ENCODE measurements at regions not wholly inside any gene's neighbourhood (a gene's known extent, or its start where the extent isn't known, plus 50 kb on each side); places are given as distances from the start of the nearest gene placed in this dataset.

DNA sequence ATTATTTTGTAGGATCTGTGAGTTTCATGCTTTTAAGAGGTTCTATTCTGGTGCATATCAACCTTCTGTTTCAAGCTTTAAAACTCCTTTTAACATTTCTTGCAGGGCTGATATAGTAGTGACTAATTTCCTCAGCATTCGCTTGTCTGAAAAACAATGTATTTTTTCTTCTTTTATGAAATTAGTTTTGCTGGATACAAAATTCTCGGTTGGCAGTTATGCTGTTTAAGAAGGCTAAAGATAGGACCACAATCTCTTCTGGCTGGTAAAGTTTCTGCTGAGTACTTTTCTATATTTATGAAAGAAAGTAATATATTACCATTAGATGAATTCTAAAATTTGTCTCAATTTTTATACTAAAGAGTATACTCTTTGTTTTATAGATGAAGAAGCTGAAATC is 487.8 kb upstream of the SPRY2 start:
- no peak for TF ChIP-seq CTCF (IDR thresholded peaks at IDR 0.05; ENCODE audit: insufficient read depth, low read length, missing control alignments)
- POLR2A ChIA-PET: no interaction called here
- CTCF ChIA-PET: no interaction called here
- no peak overlapping the region for H3K4me3 ChIP-seq (ENCODE audit: low read depth, low read length)
- no peak for DNase-seq (ENCODE audit: low read depth, low spot score)

DNA sequence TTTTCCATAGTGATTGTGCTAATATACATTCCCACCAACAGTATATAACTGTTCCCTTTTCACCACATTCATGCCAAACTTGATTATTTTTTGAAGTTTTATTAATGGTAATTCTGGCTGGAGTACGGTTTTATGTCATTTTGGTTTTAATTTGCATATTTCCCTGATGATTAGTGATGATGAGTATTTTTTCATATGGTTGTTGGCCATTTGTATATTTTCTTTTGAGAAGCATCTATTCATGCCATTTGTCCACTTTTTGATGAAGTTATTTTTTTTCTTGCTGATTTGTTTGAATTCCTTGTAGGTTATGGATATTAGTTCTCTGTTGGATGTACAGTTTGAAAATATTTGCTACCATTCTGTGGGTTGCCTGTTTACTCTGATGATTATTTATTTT is 484.4 kb upstream of the SPRY2 start:
- CTCF ChIA-PET: no interaction called here

DNA sequence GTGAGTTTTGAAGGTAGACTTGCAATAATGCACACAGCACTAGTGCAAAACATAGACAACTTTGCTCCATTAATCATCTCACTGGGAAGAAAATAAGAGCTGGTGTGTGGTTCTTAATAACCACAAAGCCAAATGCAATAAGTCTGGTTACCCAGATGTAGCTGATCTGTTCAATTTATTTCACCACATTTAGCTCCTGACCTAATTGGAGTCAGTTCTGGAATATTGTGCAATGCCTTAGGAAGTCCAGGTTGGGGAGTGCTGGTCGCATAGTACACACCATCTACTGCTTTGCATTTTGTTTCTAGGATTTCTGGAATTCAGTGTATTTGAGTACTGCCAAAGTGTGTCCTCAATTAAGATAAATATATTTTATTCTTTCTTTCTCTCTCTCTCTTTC is 483.3 kb upstream of the SPRY2 start:
- DNase-seq (ENCODE audit: low read depth, low spot score): no peak
- TF ChIP-seq CTCF (IDR thresholded peaks at IDR 0.05; ENCODE audit: insufficient read depth, low read length, missing control alignments): no peak
- ChIA-PET POLR2A (no interaction called here), CTCF (no interaction called here)
- H3K4me3 ChIP-seq (ENCODE audit: low read depth, low read length): no peak overlapping the region

More for the DNA sequence above, 484.4 kb upstream of the SPRY2 start:
- no peak for TF ChIP-seq CTCF (IDR thresholded peaks at IDR 0.05; ENCODE audit: insufficient read depth, low read length, missing control alignments)
- no peak for DNase-seq (ENCODE audit: low read depth, low spot score)
- POLR2A ChIA-PET: no interaction called here
- H3K4me3 ChIP-seq (ENCODE audit: low read depth, low read length): no peak overlapping the region

DNA sequence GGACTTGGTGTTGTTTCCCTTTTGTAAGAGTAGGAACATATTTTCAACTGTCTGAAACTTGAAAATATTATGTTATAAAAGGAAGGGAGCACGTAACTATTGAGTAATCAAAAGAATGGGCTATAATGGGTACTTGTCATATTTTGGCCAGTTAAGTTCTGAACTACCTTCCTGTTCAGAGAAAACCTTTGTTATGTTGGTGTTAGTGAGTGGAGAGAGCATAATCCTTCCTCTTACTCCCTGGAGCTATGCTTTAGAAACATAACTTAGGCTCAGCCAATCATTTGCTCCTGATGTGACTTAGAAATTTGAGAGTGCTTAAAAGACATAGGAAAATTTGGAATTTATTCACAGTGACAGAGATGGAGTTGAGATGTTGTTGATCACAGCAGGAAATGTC is 482.5 kb upstream of the SPRY2 start:
- POLR2A ChIA-PET: no interaction called here

GRCh38 chr13:80821466-80821865 is 480.5 kb upstream of the SPRY2 start:
- CTCF ChIA-PET: no interaction called here
- no peak for TF ChIP-seq CTCF (IDR thresholded peaks at IDR 0.05; ENCODE audit: insufficient read depth, low read length, missing control alignments)

More for the DNA sequence above, 482.5 kb upstream of the SPRY2 start:
- CTCF ChIA-PET: no interaction called here
- no peak for TF ChIP-seq CTCF (IDR thresholded peaks at IDR 0.05; ENCODE audit: insufficient read depth, low read length, missing control alignments)
- DNase-seq (ENCODE audit: low read depth, low spot score): no peak
- H3K4me3 ChIP-seq (ENCODE audit: low read depth, low read length): no peak overlapping the region

DNA sequence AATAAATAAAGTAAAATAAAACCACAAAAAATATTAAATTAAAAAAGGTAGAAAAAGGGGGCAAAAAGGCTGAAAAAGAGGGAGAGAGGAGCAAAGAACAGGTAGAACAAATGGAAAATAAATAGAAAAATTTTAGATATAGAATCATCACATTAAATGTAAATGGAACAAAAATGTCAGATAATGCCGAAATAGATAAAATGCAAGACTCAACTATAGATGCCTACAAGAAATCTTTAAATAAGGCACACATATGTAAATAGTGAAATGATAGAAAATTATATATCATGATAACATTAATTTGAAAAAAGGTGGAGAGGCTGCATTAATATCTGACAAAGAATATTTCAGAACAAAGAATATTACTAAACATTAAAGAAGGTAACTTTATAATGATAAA is 477.1 kb upstream of the SPRY2 start:
- ChIA-PET POLR2A (no interaction called here), CTCF (no interaction called here)
- no peak for DNase-seq (ENCODE audit: low read depth, low spot score)
- no peak for TF ChIP-seq CTCF (IDR thresholded peaks at IDR 0.05; ENCODE audit: insufficient read depth, low read length, missing control alignments)
- no peak overlapping the region for H3K4me3 ChIP-seq (ENCODE audit: low read depth, low read length)

More at GRCh38 chr13:80821466-80821865, 480.5 kb upstream of the SPRY2 start:
- no peak overlapping the region for H3K4me3 ChIP-seq (ENCODE audit: low read depth, low read length)
- POLR2A ChIA-PET: no interaction called here
- no peak for DNase-seq (ENCODE audit: low read depth, low spot score)
